ENCODE measurements at regions not wholly inside any gene's neighbourhood (a gene's known extent, or its start where the extent isn't known, plus 50 kb on each side); places are given as distances from the start of the nearest gene placed in this dataset.

DNA sequence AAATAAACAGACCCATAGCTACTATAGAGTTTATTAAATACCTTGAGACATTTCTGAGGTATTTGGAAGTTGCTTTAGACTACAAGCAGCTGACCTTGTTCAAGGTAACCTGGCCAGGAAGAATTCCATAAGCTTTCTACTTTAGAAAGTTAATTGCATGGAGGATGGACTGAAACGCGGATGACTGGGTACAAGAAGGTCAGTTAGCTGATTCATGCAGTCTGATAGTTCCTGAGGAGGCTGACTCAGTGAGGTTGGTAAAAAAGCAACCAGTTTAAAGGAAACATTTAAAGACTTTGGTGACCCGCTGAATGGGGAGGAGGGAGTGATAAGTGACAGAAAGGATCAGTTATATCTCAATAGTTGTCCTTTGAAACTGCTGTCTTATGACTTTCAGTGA, 670.1 kb upstream of the CDH9 start:
- Histone ChIP-seq H3K27ac (no peak overlapping the region), H3K9me3 (no peaks in the 10 kb centered on the region), H3K27me3 (no peaks in the 10 kb centered on the region), H3K36me3 (no peaks in the 10 kb centered on the region), H3K4me3 (no peak overlapping the region), H3K4me1 (no peaks in the 10 kb centered on the region)
- intact Hi-C loops (cut with DNase I; ENCODE audit: low total_unique reads), result no loop called here
- TF ChIP-seq POLR2AphosphoS5 (IDR thresholded peaks at IDR 0.05) (no peak), POLR2A (IDR thresholded peaks at IDR 0.05) (no peak)
- TF ChIP-seq, protein P1, sequence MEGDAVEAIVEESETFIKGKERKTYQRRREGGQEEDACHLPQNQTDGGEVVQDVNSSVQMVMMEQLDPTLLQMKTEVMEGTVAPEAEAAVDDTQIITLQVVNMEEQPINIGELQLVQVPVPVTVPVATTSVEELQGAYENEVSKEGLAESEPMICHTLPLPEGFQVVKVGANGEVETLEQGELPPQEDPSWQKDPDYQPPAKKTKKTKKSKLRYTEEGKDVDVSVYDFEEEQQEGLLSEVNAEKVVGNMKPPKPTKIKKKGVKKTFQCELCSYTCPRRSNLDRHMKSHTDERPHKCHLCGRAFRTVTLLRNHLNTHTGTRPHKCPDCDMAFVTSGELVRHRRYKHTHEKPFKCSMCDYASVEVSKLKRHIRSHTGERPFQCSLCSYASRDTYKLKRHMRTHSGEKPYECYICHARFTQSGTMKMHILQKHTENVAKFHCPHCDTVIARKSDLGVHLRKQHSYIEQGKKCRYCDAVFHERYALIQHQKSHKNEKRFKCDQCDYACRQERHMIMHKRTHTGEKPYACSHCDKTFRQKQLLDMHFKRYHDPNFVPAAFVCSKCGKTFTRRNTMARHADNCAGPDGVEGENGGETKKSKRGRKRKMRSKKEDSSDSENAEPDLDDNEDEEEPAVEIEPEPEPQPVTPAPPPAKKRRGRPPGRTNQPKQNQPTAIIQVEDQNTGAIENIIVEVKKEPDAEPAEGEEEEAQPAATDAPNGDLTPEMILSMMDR (IDR thresholded peaks at IDR 0.05), result no peak
- no peak for DNase-seq (ENCODE audit: low spot score in 2 of 2)

GRCh38 chr5:27706832-27707231, 668.4 kb upstream of the CDH9 start:
- no peaks in the 10 kb centered on the region for H3K27me3 ChIP-seq
- TF ChIP-seq, protein P1 (IDR thresholded peaks at IDR 0.05), result no peak
- no peak for TF ChIP-seq POLR2AphosphoS5 (IDR thresholded peaks at IDR 0.05)
- H3K36me3 ChIP-seq, result no peaks in the 10 kb centered on the region
- no peak for DNase-seq (ENCODE audit: low spot score in 2 of 2)
- H3K4me1 ChIP-seq, result no peaks in the 10 kb centered on the region
- intact Hi-C loops (cut with DNase I; ENCODE audit: low total_unique reads), result no loop called here
- no peaks in the 10 kb centered on the region for H3K9me3 ChIP-seq
- no peak overlapping the region for H3K4me3 ChIP-seq
- H3K27ac ChIP-seq, result no peak overlapping the region

DNA sequence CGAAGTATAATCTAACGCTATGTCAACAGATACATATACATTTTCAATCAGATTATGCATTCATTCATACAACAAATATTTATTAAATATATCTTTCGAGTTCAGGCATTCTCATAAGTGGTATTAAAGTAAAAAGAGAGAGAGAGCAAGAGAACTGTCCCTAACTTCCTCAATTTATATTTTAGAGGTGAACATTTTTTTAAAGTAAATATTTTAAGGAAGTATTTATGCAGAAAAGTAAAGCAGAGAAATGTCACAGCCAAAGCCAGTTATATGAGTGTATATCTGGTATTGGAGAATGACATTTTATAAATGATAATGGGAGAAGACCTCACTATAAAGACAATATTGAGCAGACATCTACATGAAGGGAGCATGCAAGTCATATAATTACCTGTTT, 667.3 kb upstream of the CDH9 start:
- no peak overlapping the region for H3K4me3 ChIP-seq
- intact Hi-C loops (cut with DNase I; ENCODE audit: low total_unique reads), result no loop called here
- no peaks in the 10 kb centered on the region for H3K9me3 ChIP-seq
- no peaks in the 10 kb centered on the region for H3K4me1 ChIP-seq
- no peaks in the 10 kb centered on the region for H3K27me3 ChIP-seq
- TF ChIP-seq POLR2AphosphoS5 (IDR thresholded peaks at IDR 0.05) (no peak), POLR2A (IDR thresholded peaks at IDR 0.05) (no peak)
- TF ChIP-seq, protein P1 (IDR thresholded peaks at IDR 0.05), result no peak
- H3K27ac ChIP-seq, result no peak overlapping the region
- no peak for DNase-seq (ENCODE audit: low spot score in 2 of 2)
- no peaks in the 10 kb centered on the region for H3K36me3 ChIP-seq

GRCh38 chr5:27701931-27702903, 663.8 kb upstream of the CDH9 start:
- H3K27me3 ChIP-seq, result no peaks in the 10 kb centered on the region
- no peaks in the 10 kb centered on the region for H3K36me3 ChIP-seq
- TF ChIP-seq POLR2AphosphoS5 (IDR thresholded peaks at IDR 0.05) (no peak), POLR2A (IDR thresholded peaks at IDR 0.05) (no peak)
- TF ChIP-seq, protein P1 (IDR thresholded peaks at IDR 0.05), result no peak
- H3K4me3 ChIP-seq, result no peak overlapping the region
- intact Hi-C loops (cut with DNase I; ENCODE audit: low total_unique reads), result no loop called here
- no peak for DNase-seq (ENCODE audit: low spot score in 2 of 2)
- H3K9me3 ChIP-seq, result no peaks in the 10 kb centered on the region
- H3K27ac ChIP-seq, result no peak overlapping the region
- no peaks in the 10 kb centered on the region for H3K4me1 ChIP-seq

- Histone ChIP-seq H3K4me1 (no peaks in the 10 kb centered on the region), H3K4me3 (no peak overlapping the region), H3K27me3 (no peaks in the 10 kb centered on the region), H3K9me3 (no peaks in the 10 kb centered on the region), H3K27ac (no peak overlapping the region), H3K36me3 (no peaks in the 10 kb centered on the region)
- no peak for DNase-seq (ENCODE audit: low spot score in 2 of 2)
- intact Hi-C loops (cut with DNase I; ENCODE audit: low total_unique reads), result no loop called here
- TF ChIP-seq POLR2A (IDR thresholded peaks at IDR 0.05) (no peak), POLR2AphosphoS5 (IDR thresholded peaks at IDR 0.05) (no peak)
- TF ChIP-seq, protein P1 (IDR thresholded peaks at IDR 0.05), result no peak
Measured at GRCh38 chr5:27700526-27700925, 662.1 kb upstream of the CDH9 start.
